ENCODE measurements at regions not wholly inside any gene's neighbourhood (a gene's known extent, or its start where the extent isn't known, plus 50 kb on each side); places are given as distances from the start of the nearest gene placed in this dataset.

- POLR2A ChIA-PET = no interaction called here
- no peak for ATAC-seq (ENCODE audit: low read depth)
- no peaks in the 10 kb centered on the region for H3K4me1 Mint-ChIP-seq
- no peak overlapping the region for H3K27ac Mint-ChIP-seq
- TF ChIP-seq EZH2 (IDR thresholded peaks at IDR 0.05; ENCODE audit: borderline replicate concordance, insufficient read depth, low read depth, low read length, poor library complexity, severe bottlenecking) = no peak
- no peak for TF ChIP-seq CTCF (IDR thresholded peaks at IDR 0.05)
- H3K36me3 ChIP-seq (replicated peaks in 1 of 2; ENCODE audit: control extremely low read depth in 1 of 2, control insufficient read depth in 1 of 2, extremely low read depth in 1 of 2, insufficient read depth in 2 of 2, low read length in 1 of 2) = no peaks in the 10 kb centered on the region
- peaks cover 0 to 6% (median 0%) of the 10 kb centered on the region in 3 donors for H3K9me3 ChIP-seq (ENCODE audit: control extremely low read depth in 1 of 3, control insufficient read depth in 2 of 3, insufficient read depth in 1 of 3, low read length in 2 of 3)
- H2AFZ ChIP-seq (ENCODE audit: insufficient read depth, low read depth, low read length, poor library complexity, severe bottlenecking) = no peak overlapping the region
- CTCF ChIA-PET = no interaction called here
- no peak overlapping the region for H3K4me3 Mint-ChIP-seq
- H4K20me1 ChIP-seq (ENCODE audit: control insufficient read depth, insufficient read depth, low read length, poor library complexity, severe bottlenecking) = no peaks in the 10 kb centered on the region
- intact Hi-C loops (cut with micrococcal nuclease) = no loop called here
- no peaks in the 10 kb centered on the region for H3K27me3 ChIP-seq (replicated peaks in 1 of 4; ENCODE audit: control extremely low read depth in 1 of 4, control insufficient read depth in 3 of 4, insufficient read depth in 4 of 4, low read length in 3 of 4)
- H3K9me3 Mint-ChIP-seq (ENCODE audit: insufficient read depth) = no peaks in the 10 kb centered on the region
- H3K4me3 ChIP-seq (ENCODE audit: control extremely low read depth in 1 of 5, extremely low read depth in 1 of 5, insufficient read depth in 1 of 5, low read depth in 2 of 5, low read length in 4 of 5) = no peak overlapping the region
- no peaks in the 10 kb centered on the region for H3K27me3 Mint-ChIP-seq
- no peaks in the 10 kb centered on the region for H3K4me1 ChIP-seq (ENCODE audit: control insufficient read depth in 2 of 2, insufficient read depth in 2 of 2, low read length in 2 of 2)
- no peaks in the 10 kb centered on the region for H3K79me2 ChIP-seq (ENCODE audit: control insufficient read depth, insufficient read depth, low read length)
- no peak overlapping the region for H3K9ac ChIP-seq (ENCODE audit: low read length)
- no peak for DNase-seq
- H3K4me2 ChIP-seq (replicated peaks; ENCODE audit: low read depth, low read length, poor library complexity, severe bottlenecking) = no peak overlapping the region
- 86% methylated on average over 2 of the region's 4 CpGs for WGBS (ENCODE audit: insufficient coverage)
- H3K27ac ChIP-seq (ENCODE audit: low read length in 2 of 2) = no peak overlapping the region
Observed at GRCh38 chr1:177646757-177647730, 322.8 kb downstream of the SEC16B start.

GRCh38 chr1:177645491-177646190, 324.2 kb downstream of the SEC16B start:
- Histone ChIP-seq H3K4me1 (ENCODE audit: control insufficient read depth in 2 of 2, insufficient read depth in 2 of 2, low read length in 2 of 2) (no peaks in the 10 kb centered on the region), H3K9me3 (ENCODE audit: control extremely low read depth in 1 of 3, control insufficient read depth in 2 of 3, insufficient read depth in 1 of 3, low read length in 2 of 3) (peaks cover 0 to 6% (median 0%) of the 10 kb centered on the region in 3 donors), H3K27ac (ENCODE audit: low read length in 2 of 2) (no peak overlapping the region), H4K20me1 (ENCODE audit: control insufficient read depth, insufficient read depth, low read length, poor library complexity, severe bottlenecking) (no peaks in the 10 kb centered on the region), H3K27me3 (replicated peaks in 1 of 4; ENCODE audit: control extremely low read depth in 1 of 4, control insufficient read depth in 3 of 4, insufficient read depth in 4 of 4, low read length in 3 of 4) (no peaks in the 10 kb centered on the region), H3K79me2 (ENCODE audit: control insufficient read depth, insufficient read depth, low read length) (no peaks in the 10 kb centered on the region), H3K4me3 (ENCODE audit: control extremely low read depth in 1 of 5, extremely low read depth in 1 of 5, insufficient read depth in 1 of 5, low read depth in 2 of 5, low read length in 4 of 5) (no peak overlapping the region), H3K9ac (ENCODE audit: low read length) (no peak overlapping the region), H3K36me3 (replicated peaks in 1 of 2; ENCODE audit: control extremely low read depth in 1 of 2, control insufficient read depth in 1 of 2, extremely low read depth in 1 of 2, insufficient read depth in 2 of 2, low read length in 1 of 2) (no peaks in the 10 kb centered on the region), H2AFZ (ENCODE audit: insufficient read depth, low read depth, low read length, poor library complexity, severe bottlenecking) (no peak overlapping the region), H3K4me2 (replicated peaks; ENCODE audit: low read depth, low read length, poor library complexity, severe bottlenecking) (no peak overlapping the region)
- ChIA-PET CTCF (no interaction called here), POLR2A (no interaction called here)
- DNase-seq (no peak), ATAC-seq (ENCODE audit: low read depth) (no peak)
- intact Hi-C loops (cut with micrococcal nuclease) = no loop called here
- no peak overlapping the region for H3K4me3 Mint-ChIP-seq
- no peaks in the 10 kb centered on the region for H3K4me1 Mint-ChIP-seq
- TF ChIP-seq CTCF (IDR thresholded peaks at IDR 0.05) (no peak), EZH2 (IDR thresholded peaks at IDR 0.05; ENCODE audit: borderline replicate concordance, insufficient read depth, low read depth, low read length, poor library complexity, severe bottlenecking) (no peak)
- H3K9me3 Mint-ChIP-seq (ENCODE audit: insufficient read depth) = no peaks in the 10 kb centered on the region
- WGBS (ENCODE audit: insufficient coverage) = 80% methylated on average over 5 of the region's 6 CpGs
- no peaks in the 10 kb centered on the region for H3K27me3 Mint-ChIP-seq
- H3K27ac Mint-ChIP-seq = no peak overlapping the region

Measured in B cell (primary cell).